Esophagus squamous epithelium (tissue), 5 donors: ENCODE measurements at regions not wholly inside any gene's neighbourhood (a gene's known extent, or its start where the extent isn't known, plus 50 kb on each side); places are given as distances from the start of the nearest gene placed in this dataset.
A peak's percentile ranks its signal among the peaks of the same experiment; 100 is the strongest.

ENCODE experiments used
- DNase-seq: peaks from one replicate; lab custom pipeline; 2025; lab: John Stamatoyannopoulos, UW
- H3K27ac ChIP-seq, 4 donors: fragments of 200-600 bp; sonication (generic); one replicate each; pipeline ENCODE4 v1.5.1; 2016 to 2019; ENCODE audit warnings: mild to moderate bottlenecking in 1 of 4
- H3K27me3 ChIP-seq, 4 donors: fragments of 200-600 bp; sonication (generic); 1 replicate in 3 of 4; 2 replicates in 1 of 4; pipeline versions ENCODE4 v1.5.1 to v1.6.0; 2017 to 2021; ENCODE audit warnings: antibody characterized with exemption in 1 of 4
- H3K36me3 ChIP-seq, 3 donors: fragments of 200-600 bp; sonication (generic); one replicate each; pipeline ENCODE4 v1.5.1; 2016 to 2019
- H3K4me1 ChIP-seq, 3 donors: fragments of 200-600 bp; sonication (generic); one replicate each; pipeline ENCODE4 v1.5.1; 2017 to 2019
- H3K4me3 ChIP-seq, 4 donors: fragments of 200-600 bp; sonication (generic); 1 replicate in 3 of 4; 2 replicates in 1 of 4; pipeline ENCODE4 v1.5.1; 2016 to 2019; ENCODE audit warnings: mild to moderate bottlenecking in 2 of 4, moderate library complexity in 1 of 4
- H3K9me3 ChIP-seq, 3 donors: fragments of 200-600 bp; sonication (generic); one replicate each; pipeline ENCODE4 v1.5.1; 2016 to 2019
- CTCF ChIP-seq, 6 experiments: fragments of 450-650 bp in 4 of 6; fragments of 200-600 bp in 2 of 6; sonication (generic) in 2 of 6; IDR thresholded peaks; one replicate each; pipeline ENCODE4 v1.5.1; 2016 to 2019; ENCODE audit warnings: antibody characterized with exemption in 6 of 6, mild to moderate bottlenecking in 4 of 6, moderate library complexity in 4 of 6
- POLR2A ChIP-seq, 4 donors: fragments of 450-650 bp; IDR thresholded peaks; one replicate each; pipeline ENCODE4 v1.6.1; 2017; ENCODE audit warnings: antibody characterized with exemption in 4 of 4, mild to moderate bottlenecking in 4 of 4, moderate library complexity in 3 of 4
- WGBS, 2 donors: methylation state at CpG; one replicate each; pipeline ENCODE4 v1.1.5; 2018; 5-methylcytosine and 5-hydroxymethylcytosine counted together
- intact Hi-C: fragments of 100-400 bp; cut with DNase I; formaldehyde crosslinking; loops from one replicate; pipeline ENCODE4 v1.15.0; 2022
- donor health status: DM: yes; HTN: yes; CAD: no.

GRCh38 chr17:72466199-72466598, 345.4 kb downstream of the SOX9 start:
- Histone ChIP-seq H3K9me3 (no peaks in the 10 kb centered on the region), H3K36me3 (no peaks in the 10 kb centered on the region), H3K4me3 (peak overlapping the region in 2 of 4 donors; percentile 22 to 23), H3K4me1 (peaks cover 7 to 84% (median 10%) of the 10 kb centered on the region in 3 donors), H3K27me3 (no peaks in the 10 kb centered on the region), H3K27ac (peak overlapping the region; percentile 68 to 93 (median 88))
- no peak for DNase-seq
- no peak for TF ChIP-seq POLR2A (IDR thresholded peaks at IDR 0.05)
- TF ChIP-seq CTCF (IDR thresholded peaks at IDR 0.05), result no peak
- intact Hi-C loops, result no loop called here

- no peaks in the 10 kb centered on the region for H3K9me3 ChIP-seq
- peak overlapping the region; percentile 53 to 93 (median 88) for H3K27ac ChIP-seq
- peaks cover 7 to 83% (median 10%) of the 10 kb centered on the region in 3 donors for H3K4me1 ChIP-seq
- no peaks in the 10 kb centered on the region for H3K36me3 ChIP-seq
- WGBS, 2 donors, result 69 to 77% methylated on average over 3 of the region's 3 CpGs
- TF ChIP-seq POLR2A (IDR thresholded peaks at IDR 0.05) (no peak), CTCF (IDR thresholded peaks at IDR 0.05) (no peak)
- no peak for DNase-seq
- H3K4me3 ChIP-seq, result no peak overlapping the region
- no peaks in the 10 kb centered on the region for H3K27me3 ChIP-seq
- intact Hi-C loops, result no loop called here
Measured at GRCh38 chr17:72466606-72467005, 345.8 kb downstream of the SOX9 start.

- Histone ChIP-seq H3K36me3 (no peaks in the 10 kb centered on the region), H3K4me1 (peaks cover 7 to 68% (median 10%) of the 10 kb centered on the region in 3 donors), H3K27me3 (no peaks in the 10 kb centered on the region), H3K9me3 (no peaks in the 10 kb centered on the region), H3K27ac (peak overlapping the region; percentile 81 to 93 (median 88)), H3K4me3 (peak overlapping the region in 1 of 4 donors; percentile 14)
- DNase-seq, result no peak
- peak in 2 of 6 experiments; percentile 9 to 14 for TF ChIP-seq CTCF (IDR thresholded peaks at IDR 0.05)
- no peak for TF ChIP-seq POLR2A (IDR thresholded peaks at IDR 0.05)
- 9 to 41% methylated on average over 9 to 14 of the region's 21 CpGs for WGBS, 2 donors
- intact Hi-C loops, result no loop called here
Measured at GRCh38 chr17:72467841-72468653, 347.2 kb downstream of the SOX9 start.

GRCh38 chr17:72468841-72469240, 348.0 kb downstream of the SOX9 start:
- TF ChIP-seq CTCF (IDR thresholded peaks at IDR 0.05) (no peak), POLR2A (IDR thresholded peaks at IDR 0.05) (no peak)
- no peaks in the 10 kb centered on the region for H3K27me3 ChIP-seq
- no peak for DNase-seq
- peaks cover 7 to 60% (median 7%) of the 10 kb centered on the region in 3 donors for H3K4me1 ChIP-seq
- peak overlapping the region; percentile 81 to 93 (median 88) for H3K27ac ChIP-seq
- H3K36me3 ChIP-seq, result no peaks in the 10 kb centered on the region
- intact Hi-C loops, result no loop called here
- no peaks in the 10 kb centered on the region for H3K9me3 ChIP-seq
- 59 to 68% methylated on average over 4 of the region's 4 CpGs for WGBS, 2 donors
- no peak overlapping the region for H3K4me3 ChIP-seq

- TF ChIP-seq CTCF (IDR thresholded peaks at IDR 0.05), result no peak
- TF ChIP-seq POLR2A (IDR thresholded peaks at IDR 0.05), result no peak
- H3K27ac ChIP-seq, result peak overlapping the region in 2 of 4 donors; percentile 93
- peaks cover 6 to 53% (median 7%) of the 10 kb centered on the region in 3 donors for H3K4me1 ChIP-seq
- no peaks in the 10 kb centered on the region for H3K9me3 ChIP-seq
- H3K36me3 ChIP-seq, result no peaks in the 10 kb centered on the region
- H3K4me3 ChIP-seq, result no peak overlapping the region
- intact Hi-C loops, result no loop called here
- DNase-seq, result no peak
- H3K27me3 ChIP-seq, result no peaks in the 10 kb centered on the region
- 78 to 90% methylated on average over 11 of the region's 11 CpGs for WGBS, 2 donors
Measured at GRCh38 chr17:72470121-72470705, 349.4 kb downstream of the SOX9 start.
